Stomach (tissue), 8 donors: ENCODE measurements at regions not wholly inside any gene's neighbourhood (a gene's known extent, or its start where the extent isn't known, plus 50 kb on each side); places are given as distances from the start of the nearest gene placed in this dataset.

Experiments
- DNase-seq, 2 donors: peaks; one replicate each; pipeline versions ENCODE4 v3.0.0 to v3.0.0-alpha.2; 2013 to 2019
- H3K27ac ChIP-seq, 5 donors: fragments of 200-600 bp in 4 of 5; sonication (generic) in 4 of 5; one replicate each; pipeline ENCODE4 v1.5.1; 2013 to 2019; ENCODE audit warnings: mild to moderate bottlenecking in 1 of 5, moderate library complexity in 1 of 5
- H3K27me3 ChIP-seq, 3 donors: fragments of 200-600 bp; sonication (generic); one replicate each; pipeline ENCODE4 v1.5.1; 2017 to 2019; ENCODE audit warnings: mixed run types in 1 of 3
- H3K36me3 ChIP-seq, 4 donors: fragments of 200-600 bp; sonication (generic); 1 replicate in 3 of 4; 2 replicates in 1 of 4; pipeline ENCODE4 v1.5.1; 2016 to 2019
- H3K4me1 ChIP-seq, 4 donors: fragments of 200-600 bp; sonication (generic); one replicate each; pipeline ENCODE4 v1.5.1; 2016 to 2019
- H3K4me3 ChIP-seq, 4 donors: fragments of 200-600 bp; sonication (generic) in 3 of 4; one replicate each; pipeline ENCODE4 v1.5.1; 2016 to 2019; ENCODE audit warnings: mild to moderate bottlenecking in 1 of 4
- H3K9me3 ChIP-seq, 4 donors: fragments of 200-600 bp; sonication (generic); one replicate each; pipeline ENCODE4 v1.5.1; 2016 to 2019
- CTCF ChIP-seq, 7 experiments: fragments of 450-650 bp in 4 of 7; fragments of 200-600 bp in 3 of 7; sonication (generic) in 3 of 7; IDR thresholded peaks; one replicate each; pipeline ENCODE4 v1.5.1; 2016 to 2019; ENCODE audit warnings: antibody characterized with exemption in 7 of 7, control low read depth in 2 of 7, mild to moderate bottlenecking in 1 of 7
- EP300 ChIP-seq: sonication (generic); formaldehyde crosslinking; IDR thresholded peaks from one replicate; pipeline ENCODE4 v1.6.1; 2017; ENCODE audit warnings: antibody characterized with exemption
- POLR2A ChIP-seq, 4 donors: fragments of 450-650 bp; IDR thresholded peaks; one replicate each; pipeline ENCODE4 v1.6.1; 2016; ENCODE audit warnings: antibody characterized with exemption in 4 of 4, control low read depth in 2 of 4, mild to moderate bottlenecking in 1 of 4, moderate library complexity in 1 of 4
- POLR2AphosphoS5 ChIP-seq, 3 donors: sonication (generic); formaldehyde crosslinking; IDR thresholded peaks; one replicate each; pipeline ENCODE4 v1.6.1; 2016; ENCODE audit warnings: antibody characterized with exemption in 3 of 3
- WGBS, 5 donors: extraction: QIAGEN DNeasy Blood & Tissue Kit in 3 of 5; methylation state at CpG; one replicate each; pipeline versions ENCODE4 v1.1.5 to v1.1.7; 2013 to 2018; 5-methylcytosine and 5-hydroxymethylcytosine counted together
- intact Hi-C: fragments of 100-400 bp; cut with DNase I; formaldehyde crosslinking; loops from one replicate; pipeline ENCODE4 v1.15.1; 2023; ENCODE audit warnings: low total_unique reads
- donor health status: healthy with polysubstance abuse.
- donor health status: Bipolar disorder and iron deficiency.
- donor health status: healthy.

- Histone ChIP-seq H3K27ac (no peak overlapping the region), H3K9me3 (no peaks in the 10 kb centered on the region), H3K27me3 (no peaks in the 10 kb centered on the region), H3K36me3 (no peaks in the 10 kb centered on the region), H3K4me3 (no peak overlapping the region), H3K4me1 (no peaks in the 10 kb centered on the region)
- intact Hi-C loops, result no loop called here
- DNase-seq, result no peak
- TF ChIP-seq POLR2A (IDR thresholded peaks at IDR 0.05) (no peak), EP300 (no peak), CTCF (IDR thresholded peaks at IDR 0.05) (no peak)
- 77 to 93% (median 86%) methylated on average over 2 of the region's 2 CpGs for WGBS, 5 donors
Measured at GRCh38 chr5:155263381-155263780, 249.8 kb downstream of the KIF4B start.

- H3K4me3 ChIP-seq, result no peak overlapping the region
- intact Hi-C loops, result no loop called here
- H3K36me3 ChIP-seq, result no peaks in the 10 kb centered on the region
- H3K4me1 ChIP-seq, result no peaks in the 10 kb centered on the region
- WGBS, 5 donors, result 44 to 73% (median 67%) methylated on average over 5 of the region's 5 CpGs
- H3K27ac ChIP-seq, result no peak overlapping the region
- no peaks in the 10 kb centered on the region for H3K27me3 ChIP-seq
- no peaks in the 10 kb centered on the region for H3K9me3 ChIP-seq
- no peak for TF ChIP-seq EP300
- no peak for TF ChIP-seq POLR2AphosphoS5 (IDR thresholded peaks at IDR 0.05)
- TF ChIP-seq CTCF (IDR thresholded peaks at IDR 0.05), result no peak
- no peak for TF ChIP-seq POLR2A (IDR thresholded peaks at IDR 0.05)
- no peak for DNase-seq
Measured at GRCh38 chr5:155264809-155265208, 251.3 kb downstream of the KIF4B start.

GRCh38 chr5:155268770-155269425 is 255.3 kb downstream of the KIF4B start:
- no peaks in the 10 kb centered on the region for H3K36me3 ChIP-seq
- no peak overlapping the region for H3K4me3 ChIP-seq
- no peaks in the 10 kb centered on the region for H3K27me3 ChIP-seq
- TF ChIP-seq EP300, result no peak
- H3K4me1 ChIP-seq, result no peaks in the 10 kb centered on the region
- H3K9me3 ChIP-seq, result no peaks in the 10 kb centered on the region
- intact Hi-C loops, result no loop called here
- no peak overlapping the region for H3K27ac ChIP-seq
- DNase-seq, result no peak
- 70 to 85% (median 76%) methylated on average over 2 of the region's 2 CpGs for WGBS, 5 donors

GRCh38 chr5:155270725-155271124 is 257.2 kb downstream of the KIF4B start:
- WGBS, 5 donors, result 46 to 62% (median 50%) methylated on average over 3 of the region's 3 CpGs
- intact Hi-C loops, result no loop called here
- DNase-seq, result no peak

More at GRCh38 chr5:155270725-155271124, 257.2 kb downstream of the KIF4B start:
- TF ChIP-seq EP300 (no peak), POLR2A (IDR thresholded peaks at IDR 0.05) (no peak), CTCF (IDR thresholded peaks at IDR 0.05) (no peak), POLR2AphosphoS5 (IDR thresholded peaks at IDR 0.05) (no peak)
- H3K9me3 ChIP-seq, result no peaks in the 10 kb centered on the region
- no peak overlapping the region for H3K27ac ChIP-seq
- no peak overlapping the region for H3K4me3 ChIP-seq
- H3K36me3 ChIP-seq, result no peaks in the 10 kb centered on the region
- no peaks in the 10 kb centered on the region for H3K27me3 ChIP-seq
- H3K4me1 ChIP-seq, result no peaks in the 10 kb centered on the region
